ENCODE measurements at regions not wholly inside any gene's neighbourhood (a gene's known extent, or its start where the extent isn't known, plus 50 kb on each side); places are given as distances from the start of the nearest gene placed in this dataset.

- Histone ChIP-seq H3K4me1 (ENCODE audit: insufficient read depth, insufficient read length) (no peaks in the 10 kb centered on the region), H3K9ac (ENCODE audit: insufficient read length, low read depth) (no peak overlapping the region), H3K27me3 (ENCODE audit: insufficient read depth, insufficient read length) (no peaks in the 10 kb centered on the region), H3K9me3 (ENCODE audit: insufficient read depth, low read length) (no peaks in the 10 kb centered on the region), H3K36me3 (ENCODE audit: insufficient read depth, insufficient read length, low read length) (no peaks in the 10 kb centered on the region), H3K4me3 (ENCODE audit: insufficient read length, low read depth) (no peak overlapping the region)
- no peak for DNase-seq (ENCODE audit: low read depth, low spot score)
- no peak for TF ChIP-seq ZNF274 (IDR thresholded peaks at IDR 0.05; ENCODE audit: low read depth, low read length)
These were observed 142.6 kb upstream of the PLPP4 start for GRCh38 chr10:120314442-120314841.

GRCh38 chr10:120318862-120319261 lies 138.2 kb upstream of the PLPP4 start:
- no peak for DNase-seq (ENCODE audit: low read depth, low spot score)
- TF ChIP-seq ZNF274 (IDR thresholded peaks at IDR 0.05; ENCODE audit: low read depth, low read length) = no peak

GRCh38 chr10:120327675-120328074 lies 129.4 kb upstream of the PLPP4 start:
- no peaks in the 10 kb centered on the region for H3K9me3 ChIP-seq (ENCODE audit: insufficient read depth, low read length)
- H3K9ac ChIP-seq (ENCODE audit: insufficient read length, low read depth) = no peak overlapping the region
- no peak overlapping the region for H3K4me3 ChIP-seq (ENCODE audit: insufficient read length, low read depth)
- H3K27me3 ChIP-seq (ENCODE audit: insufficient read depth, insufficient read length) = no peaks in the 10 kb centered on the region
- TF ChIP-seq ZNF274 (IDR thresholded peaks at IDR 0.05; ENCODE audit: low read depth, low read length) = no peak
- TF ChIP-seq YY1 (IDR thresholded peaks at IDR 0.05; ENCODE audit: insufficient read depth, insufficient read length) = no peak
- TF ChIP-seq SUZ12 (IDR thresholded peaks at IDR 0.05; ENCODE audit: extremely low read depth, insufficient read depth, insufficient read length) = no peak
- H3K36me3 ChIP-seq (ENCODE audit: insufficient read depth, insufficient read length, low read length) = no peaks in the 10 kb centered on the region
- no peaks in the 10 kb centered on the region for H3K4me1 ChIP-seq (ENCODE audit: insufficient read depth, insufficient read length)
- DNase-seq (ENCODE audit: low read depth, low spot score) = no peak

More at GRCh38 chr10:120318862-120319261, 138.2 kb upstream of the PLPP4 start:
- no peaks in the 10 kb centered on the region for H3K27me3 ChIP-seq (ENCODE audit: insufficient read depth, insufficient read length)
- no peak overlapping the region for H3K4me3 ChIP-seq (ENCODE audit: insufficient read length, low read depth)
- H3K36me3 ChIP-seq (ENCODE audit: insufficient read depth, insufficient read length, low read length) = no peaks in the 10 kb centered on the region
- no peaks in the 10 kb centered on the region for H3K4me1 ChIP-seq (ENCODE audit: insufficient read depth, insufficient read length)
- H3K9ac ChIP-seq (ENCODE audit: insufficient read length, low read depth) = no peak overlapping the region
- H3K9me3 ChIP-seq (ENCODE audit: insufficient read depth, low read length) = no peaks in the 10 kb centered on the region

DNA sequence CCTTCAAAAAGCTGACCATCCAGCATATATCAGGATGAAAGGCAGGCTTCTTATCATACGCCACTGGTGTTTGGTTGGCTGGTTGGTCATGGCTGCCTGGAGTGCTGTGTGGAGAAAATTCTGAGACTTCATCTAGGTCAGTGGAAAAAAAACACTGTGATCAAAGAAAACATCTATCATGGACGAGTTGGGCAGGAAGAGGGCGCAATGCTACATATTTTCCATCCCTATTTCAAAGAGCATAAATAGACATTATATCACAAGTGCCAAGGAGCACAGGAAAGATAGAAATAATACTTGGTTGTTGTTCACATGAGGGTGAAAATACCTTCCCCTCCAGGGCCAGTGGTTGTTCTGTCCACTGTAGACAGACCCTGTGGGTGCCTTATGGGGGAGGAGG lies 128.4 kb upstream of the PLPP4 start:
- TF ChIP-seq YY1 (IDR thresholded peaks at IDR 0.05; ENCODE audit: insufficient read depth, insufficient read length) (no peak), ZNF274 (IDR thresholded peaks at IDR 0.05; ENCODE audit: low read depth, low read length) (no peak), SUZ12 (IDR thresholded peaks at IDR 0.05; ENCODE audit: extremely low read depth, insufficient read depth, insufficient read length) (no peak)
- no peak for DNase-seq (ENCODE audit: low read depth, low spot score)
- Histone ChIP-seq H3K9me3 (ENCODE audit: insufficient read depth, low read length) (no peaks in the 10 kb centered on the region), H3K4me1 (ENCODE audit: insufficient read depth, insufficient read length) (no peaks in the 10 kb centered on the region), H3K9ac (ENCODE audit: insufficient read length, low read depth) (no peak overlapping the region), H3K27me3 (ENCODE audit: insufficient read depth, insufficient read length) (no peaks in the 10 kb centered on the region), H3K36me3 (ENCODE audit: insufficient read depth, insufficient read length, low read length) (no peaks in the 10 kb centered on the region), H3K4me3 (ENCODE audit: insufficient read length, low read depth) (no peak overlapping the region)

- Histone ChIP-seq H3K4me1 (ENCODE audit: insufficient read depth, insufficient read length) (no peaks in the 10 kb centered on the region), H3K4me3 (ENCODE audit: insufficient read length, low read depth) (no peak overlapping the region), H3K27me3 (ENCODE audit: insufficient read depth, insufficient read length) (no peaks in the 10 kb centered on the region), H3K36me3 (ENCODE audit: insufficient read depth, insufficient read length, low read length) (no peaks in the 10 kb centered on the region), H3K9me3 (ENCODE audit: insufficient read depth, low read length) (no peaks in the 10 kb centered on the region), H3K9ac (ENCODE audit: insufficient read length, low read depth) (no peak overlapping the region)
- DNase-seq (ENCODE audit: low read depth, low spot score) = no peak
- TF ChIP-seq SUZ12 (IDR thresholded peaks at IDR 0.05; ENCODE audit: extremely low read depth, insufficient read depth, insufficient read length) (no peak), ZNF274 (IDR thresholded peaks at IDR 0.05; ENCODE audit: low read depth, low read length) (no peak), YY1 (IDR thresholded peaks at IDR 0.05; ENCODE audit: insufficient read depth, insufficient read length) (no peak)
These were observed 121.5 kb upstream of the PLPP4 start for GRCh38 chr10:120335553-120335952.

GRCh38 chr10:120336306-120336910 lies 120.6 kb upstream of the PLPP4 start:
- no peak for DNase-seq (ENCODE audit: low read depth, low spot score)
- no peaks in the 10 kb centered on the region for H3K36me3 ChIP-seq (ENCODE audit: insufficient read depth, insufficient read length, low read length)
- H3K4me3 ChIP-seq (ENCODE audit: insufficient read length, low read depth) = no peak overlapping the region
- no peaks in the 10 kb centered on the region for H3K9me3 ChIP-seq (ENCODE audit: insufficient read depth, low read length)
- H3K4me1 ChIP-seq (ENCODE audit: insufficient read depth, insufficient read length) = no peaks in the 10 kb centered on the region
- H3K9ac ChIP-seq (ENCODE audit: insufficient read length, low read depth) = no peak overlapping the region
- no peak for TF ChIP-seq SUZ12 (IDR thresholded peaks at IDR 0.05; ENCODE audit: extremely low read depth, insufficient read depth, insufficient read length)
- no peaks in the 10 kb centered on the region for H3K27me3 ChIP-seq (ENCODE audit: insufficient read depth, insufficient read length)

GRCh38 chr10:120336911-120337540 lies 120.0 kb upstream of the PLPP4 start:
- Histone ChIP-seq H3K4me3 (ENCODE audit: insufficient read length, low read depth) (no peak overlapping the region), H3K9me3 (ENCODE audit: insufficient read depth, low read length) (no peaks in the 10 kb centered on the region), H3K9ac (ENCODE audit: insufficient read length, low read depth) (no peak overlapping the region), H3K4me1 (ENCODE audit: insufficient read depth, insufficient read length) (peaks cover 3% of the 10 kb centered on the region), H3K36me3 (ENCODE audit: insufficient read depth, insufficient read length, low read length) (no peaks in the 10 kb centered on the region), H3K27me3 (ENCODE audit: insufficient read depth, insufficient read length) (no peaks in the 10 kb centered on the region)
- TF ChIP-seq YY1 (IDR thresholded peaks at IDR 0.05; ENCODE audit: insufficient read depth, insufficient read length) = no peak
- TF ChIP-seq ZNF274 (IDR thresholded peaks at IDR 0.05; ENCODE audit: low read depth, low read length) = no peak
- peak; percentile 49 for DNase-seq (ENCODE audit: low read depth, low spot score)
